ENCODE measurements at regions not wholly inside any gene's neighbourhood (a gene's known extent, or its start where the extent isn't known, plus 50 kb on each side); places are given as distances from the start of the nearest gene placed in this dataset.

GRCh38 chr4:149161247-149161646, 654.4 kb downstream of the IQCM start:
- TF ChIP-seq CTCF (IDR thresholded peaks at IDR 0.05) (no peak), EZH2 (IDR thresholded peaks at IDR 0.05; ENCODE audit: borderline replicate concordance, insufficient read depth, low read depth, low read length, poor library complexity, severe bottlenecking) (no peak)

All from B cell (primary cell).